ENCODE measurements at regions not wholly inside any gene's neighbourhood (a gene's known extent, or its start where the extent isn't known, plus 50 kb on each side); places are given as distances from the start of the nearest gene placed in this dataset.
A peak's percentile ranks its signal among the peaks of the same experiment; 100 is the strongest.
"Not testable (repeated sequence)": the region's sequence is repeated elsewhere in the genome, so short reads cannot be mapped to it uniquely, and the experiment has no call there.

GRCh38 chr10:125534515-125534914, 148.4 kb downstream of the TEX36 start:
- TF ChIP-seq, protein P1, sequence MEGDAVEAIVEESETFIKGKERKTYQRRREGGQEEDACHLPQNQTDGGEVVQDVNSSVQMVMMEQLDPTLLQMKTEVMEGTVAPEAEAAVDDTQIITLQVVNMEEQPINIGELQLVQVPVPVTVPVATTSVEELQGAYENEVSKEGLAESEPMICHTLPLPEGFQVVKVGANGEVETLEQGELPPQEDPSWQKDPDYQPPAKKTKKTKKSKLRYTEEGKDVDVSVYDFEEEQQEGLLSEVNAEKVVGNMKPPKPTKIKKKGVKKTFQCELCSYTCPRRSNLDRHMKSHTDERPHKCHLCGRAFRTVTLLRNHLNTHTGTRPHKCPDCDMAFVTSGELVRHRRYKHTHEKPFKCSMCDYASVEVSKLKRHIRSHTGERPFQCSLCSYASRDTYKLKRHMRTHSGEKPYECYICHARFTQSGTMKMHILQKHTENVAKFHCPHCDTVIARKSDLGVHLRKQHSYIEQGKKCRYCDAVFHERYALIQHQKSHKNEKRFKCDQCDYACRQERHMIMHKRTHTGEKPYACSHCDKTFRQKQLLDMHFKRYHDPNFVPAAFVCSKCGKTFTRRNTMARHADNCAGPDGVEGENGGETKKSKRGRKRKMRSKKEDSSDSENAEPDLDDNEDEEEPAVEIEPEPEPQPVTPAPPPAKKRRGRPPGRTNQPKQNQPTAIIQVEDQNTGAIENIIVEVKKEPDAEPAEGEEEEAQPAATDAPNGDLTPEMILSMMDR (IDR thresholded peaks at IDR 0.05; ENCODE audit: extremely low read depth, missing control alignments): no peak
- no peak for DNase-seq (ENCODE audit: low spot score)

- DNase-seq (ENCODE audit: low spot score): no peak
- TF ChIP-seq, protein P1 (IDR thresholded peaks at IDR 0.05; ENCODE audit: extremely low read depth, missing control alignments): no peak
Observed at GRCh38 chr10:125533866-125534265, 149.1 kb downstream of the TEX36 start.

GRCh38 chr10:125531465-125531864, 151.5 kb downstream of the TEX36 start:
- TF ChIP-seq, protein P1 (IDR thresholded peaks at IDR 0.05; ENCODE audit: extremely low read depth, missing control alignments): no peak
- no peak for DNase-seq (ENCODE audit: low spot score)

- DNase-seq (ENCODE audit: low spot score): no peak
- TF ChIP-seq, protein P1 (IDR thresholded peaks at IDR 0.05; ENCODE audit: extremely low read depth, missing control alignments): no peak
Observed at GRCh38 chr10:125523347-125523746, 159.6 kb downstream of the TEX36 start.

GRCh38 chr10:125521721-125522680, 161.0 kb downstream of the TEX36 start:
- peak; percentile 37 for DNase-seq (ENCODE audit: low spot score)
- TF ChIP-seq, protein P1 (IDR thresholded peaks at IDR 0.05; ENCODE audit: extremely low read depth, missing control alignments): peak; percentile 33

- no peak for DNase-seq (ENCODE audit: low spot score)
- TF ChIP-seq, protein P1 (IDR thresholded peaks at IDR 0.05; ENCODE audit: extremely low read depth, missing control alignments): no peak
Observed at GRCh38 chr10:125520968-125521367, 162.0 kb downstream of the TEX36 start.

DNA sequence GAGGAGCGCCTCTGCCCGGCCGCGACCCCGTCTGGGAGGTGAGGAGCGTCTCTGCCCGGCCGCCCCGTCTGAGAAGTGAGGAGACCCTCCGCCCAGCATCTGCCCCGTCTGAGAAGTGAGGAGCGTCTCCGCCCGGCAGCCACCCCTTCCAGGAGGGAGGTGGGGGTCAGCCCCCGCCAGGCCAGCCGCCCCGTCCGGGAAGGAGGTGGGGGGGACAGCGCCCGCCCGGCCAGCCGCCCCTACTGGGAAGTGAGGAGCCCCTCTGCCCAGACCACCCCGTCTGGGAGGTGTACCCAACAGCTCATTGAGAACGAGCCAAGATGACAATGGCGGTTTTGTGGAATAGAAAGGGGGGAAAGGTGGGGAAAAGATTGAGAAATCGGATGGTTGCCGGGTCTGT, 164.6 kb downstream of the TEX36 start:
- not testable (repeated sequence) for DNase-seq (ENCODE audit: low spot score)

DNA sequence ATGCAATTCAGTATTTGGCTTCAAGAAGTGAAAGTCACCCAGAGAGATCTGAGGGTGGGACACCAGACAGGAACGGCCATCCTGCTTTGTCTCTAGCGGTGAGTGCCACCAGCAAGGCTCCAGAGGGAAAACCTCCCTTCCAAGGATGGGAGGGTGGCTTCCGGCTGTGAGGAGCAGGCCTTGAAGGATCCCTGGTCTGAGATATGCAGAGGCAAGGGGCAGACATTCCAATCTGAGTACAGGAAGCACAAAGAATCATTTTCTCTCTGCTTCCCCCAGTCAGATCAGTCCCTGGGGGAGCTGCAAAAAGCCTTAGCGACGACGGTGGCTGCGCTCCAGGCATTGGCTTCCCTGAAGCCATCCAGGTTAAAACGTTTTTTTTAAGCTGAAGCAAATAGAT, 167.4 kb downstream of the TEX36 start:
- TF ChIP-seq, protein P1 (IDR thresholded peaks at IDR 0.05; ENCODE audit: extremely low read depth, missing control alignments): no peak
- DNase-seq (ENCODE audit: low spot score): no peak

All from GM20000 (cell line).